ENCODE measurements at regions not wholly inside any gene's neighbourhood (a gene's known extent, or its start where the extent isn't known, plus 50 kb on each side); places are given as distances from the start of the nearest gene placed in this dataset.

DNA sequence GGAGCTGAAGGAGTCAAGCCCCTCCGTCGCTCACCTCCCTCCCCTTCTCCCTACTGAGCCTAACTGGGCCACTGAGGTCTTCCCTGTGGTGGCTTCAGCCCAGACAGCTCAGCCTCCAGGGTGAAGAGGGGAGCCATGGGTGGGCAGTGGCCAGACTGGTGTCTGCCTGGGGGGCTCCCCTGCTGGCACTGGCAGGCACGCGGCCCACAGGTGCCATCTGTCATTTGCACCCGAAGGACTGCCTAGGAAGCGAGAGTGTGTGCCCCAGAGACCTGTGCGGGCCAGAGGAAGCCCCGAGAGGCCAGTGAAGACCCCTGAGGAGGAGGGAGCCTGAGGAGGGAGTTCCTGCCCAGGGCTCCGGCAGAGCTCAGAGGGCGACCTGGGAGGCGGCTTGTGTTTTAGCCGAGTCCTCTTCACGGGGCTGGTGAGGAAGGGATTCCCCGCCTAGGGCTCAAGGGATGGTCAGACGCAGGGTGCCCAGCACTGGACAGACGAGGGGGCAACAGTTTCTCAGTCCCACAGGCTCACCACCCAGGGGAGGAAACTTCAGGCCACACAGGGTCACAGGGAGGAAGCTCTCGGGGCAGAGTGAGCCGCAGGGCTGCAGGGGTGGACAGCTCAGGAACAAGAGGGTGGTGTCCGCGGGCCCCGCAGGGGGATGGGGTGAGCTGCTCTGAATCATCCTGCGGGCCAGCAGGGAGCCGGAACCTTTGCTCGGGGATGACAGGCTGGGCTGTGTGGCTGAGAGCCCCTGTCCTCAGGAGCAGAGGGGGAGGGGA is 76.2 kb upstream of the PPP2R2D start:
- H3K9ac ChIP-seq (ENCODE audit: low read length), result no peak overlapping the region
- TF ChIP-seq EZH2phosphoT487 (IDR thresholded peaks at IDR 0.05; ENCODE audit: low read length) (no peak), EZH2 (optimal IDR thresholded peaks at IDR 0.05; ENCODE audit: low read depth, low read length) (no peak)
- TF ChIP-seq, protein P1, sequence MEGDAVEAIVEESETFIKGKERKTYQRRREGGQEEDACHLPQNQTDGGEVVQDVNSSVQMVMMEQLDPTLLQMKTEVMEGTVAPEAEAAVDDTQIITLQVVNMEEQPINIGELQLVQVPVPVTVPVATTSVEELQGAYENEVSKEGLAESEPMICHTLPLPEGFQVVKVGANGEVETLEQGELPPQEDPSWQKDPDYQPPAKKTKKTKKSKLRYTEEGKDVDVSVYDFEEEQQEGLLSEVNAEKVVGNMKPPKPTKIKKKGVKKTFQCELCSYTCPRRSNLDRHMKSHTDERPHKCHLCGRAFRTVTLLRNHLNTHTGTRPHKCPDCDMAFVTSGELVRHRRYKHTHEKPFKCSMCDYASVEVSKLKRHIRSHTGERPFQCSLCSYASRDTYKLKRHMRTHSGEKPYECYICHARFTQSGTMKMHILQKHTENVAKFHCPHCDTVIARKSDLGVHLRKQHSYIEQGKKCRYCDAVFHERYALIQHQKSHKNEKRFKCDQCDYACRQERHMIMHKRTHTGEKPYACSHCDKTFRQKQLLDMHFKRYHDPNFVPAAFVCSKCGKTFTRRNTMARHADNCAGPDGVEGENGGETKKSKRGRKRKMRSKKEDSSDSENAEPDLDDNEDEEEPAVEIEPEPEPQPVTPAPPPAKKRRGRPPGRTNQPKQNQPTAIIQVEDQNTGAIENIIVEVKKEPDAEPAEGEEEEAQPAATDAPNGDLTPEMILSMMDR (IDR thresholded peaks at IDR 0.05; ENCODE audit: low read length), result no peak

DNA sequence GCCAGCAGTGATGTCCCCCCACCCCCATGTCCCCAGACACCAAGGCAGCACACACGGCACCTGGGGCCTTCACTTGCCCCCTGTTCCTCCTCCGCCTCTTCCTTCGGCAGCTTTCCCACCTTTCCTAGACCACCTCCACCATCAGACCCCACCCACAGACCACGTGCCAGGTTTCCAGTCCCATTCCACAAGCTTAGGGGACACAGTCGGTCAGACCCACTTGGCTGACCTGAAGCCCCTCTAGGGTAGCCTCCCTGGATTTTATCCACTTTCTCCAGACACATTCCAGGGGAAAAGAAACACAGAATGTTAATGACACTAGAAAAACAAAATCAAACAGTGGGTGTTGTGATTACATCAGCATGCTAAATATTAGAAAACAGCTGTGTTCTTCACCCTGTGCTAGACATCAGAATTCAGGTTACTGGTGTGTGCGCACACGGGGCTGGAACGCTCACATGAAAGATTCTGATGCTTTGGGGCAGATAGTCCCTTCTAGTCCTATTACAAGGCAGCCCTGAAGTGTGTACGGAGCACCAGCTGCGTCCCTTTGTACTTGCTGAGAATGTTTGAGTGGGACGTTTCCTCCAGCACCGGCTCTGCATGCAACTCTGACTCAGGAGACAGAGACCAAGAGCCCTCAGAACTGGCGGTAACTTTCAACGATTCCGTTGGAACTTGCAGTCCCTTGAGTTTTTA is 75.5 kb upstream of the PPP2R2D start:
- no peaks in the 10 kb centered on the region for H3K4me1 ChIP-seq (ENCODE audit: low read length)
- TF ChIP-seq EZH2 (optimal IDR thresholded peaks at IDR 0.05; ENCODE audit: low read depth, low read length) (no peak), EZH2phosphoT487 (IDR thresholded peaks at IDR 0.05; ENCODE audit: low read length) (no peak)
- TF ChIP-seq, protein P1 (IDR thresholded peaks at IDR 0.05; ENCODE audit: low read length), result no peak
- no peaks in the 10 kb centered on the region for H3K36me3 ChIP-seq (replicated peaks; ENCODE audit: insufficient read depth, low read length)
- no peaks in the 10 kb centered on the region for H3K9me2 ChIP-seq (replicated peaks; ENCODE audit: insufficient read depth, low read length)
- H3K27ac ChIP-seq (ENCODE audit: low read length), result no peak overlapping the region
- DNase-seq, result no peak
- no peaks in the 10 kb centered on the region for H3K79me2 ChIP-seq (ENCODE audit: low read length)
- H3K27me3 ChIP-seq (replicated peaks; ENCODE audit: insufficient read depth, low read length), result no peaks in the 10 kb centered on the region; the same call in 1 of the 2 replicates
- H3K4me3 ChIP-seq (ENCODE audit: low read length), result no peak overlapping the region
- no peaks in the 10 kb centered on the region for H4K20me1 ChIP-seq (ENCODE audit: insufficient read depth, low read length)
- no peak overlapping the region for H2AFZ ChIP-seq (ENCODE audit: low read length)
- no peaks in the 10 kb centered on the region for H3K9me3 ChIP-seq (replicated peaks; ENCODE audit: insufficient read depth, low read length)
- H3K9ac ChIP-seq (ENCODE audit: low read length), result no peak overlapping the region
- H3K4me2 ChIP-seq (ENCODE audit: low read depth, low read length), result no peak overlapping the region
- H3F3A ChIP-seq (ENCODE audit: insufficient read depth, low read length), result no peaks in the 10 kb centered on the region

More for the DNA sequence above, 76.2 kb upstream of the PPP2R2D start:
- Histone ChIP-seq H4K20me1 (ENCODE audit: insufficient read depth, low read length) (no peaks in the 10 kb centered on the region), H3F3A (ENCODE audit: insufficient read depth, low read length) (no peaks in the 10 kb centered on the region), H2AFZ (ENCODE audit: low read length) (no peak overlapping the region), H3K9me2 (replicated peaks; ENCODE audit: insufficient read depth, low read length) (no peaks in the 10 kb centered on the region), H3K4me2 (ENCODE audit: low read depth, low read length) (no peak overlapping the region), H3K4me3 (ENCODE audit: low read length) (no peak overlapping the region), H3K79me2 (ENCODE audit: low read length) (no peaks in the 10 kb centered on the region), H3K4me1 (ENCODE audit: low read length) (no peaks in the 10 kb centered on the region), H3K27me3 (replicated peaks; ENCODE audit: insufficient read depth, low read length) (no peaks in the 10 kb centered on the region; the same call in 1 of the 2 replicates), H3K27ac (ENCODE audit: low read length) (no peak overlapping the region), H3K9me3 (replicated peaks; ENCODE audit: insufficient read depth, low read length) (no peaks in the 10 kb centered on the region), H3K36me3 (replicated peaks; ENCODE audit: insufficient read depth, low read length) (no peaks in the 10 kb centered on the region)
- DNase-seq, result no peak

GRCh38 chr10:131825960-131826650 is 74.7 kb upstream of the PPP2R2D start:
- H3K9me2 ChIP-seq (replicated peaks; ENCODE audit: insufficient read depth, low read length), result no peaks in the 10 kb centered on the region
- no peak overlapping the region for H3K4me3 ChIP-seq (ENCODE audit: low read length)
- no peak for DNase-seq
- no peaks in the 10 kb centered on the region; the same call in 1 of the 2 replicates for H3K27me3 ChIP-seq (replicated peaks; ENCODE audit: insufficient read depth, low read length)
- H2AFZ ChIP-seq (ENCODE audit: low read length), result no peak overlapping the region
- no peaks in the 10 kb centered on the region for H3K79me2 ChIP-seq (ENCODE audit: low read length)
- H4K20me1 ChIP-seq (ENCODE audit: insufficient read depth, low read length), result no peaks in the 10 kb centered on the region
- no peak overlapping the region for H3K27ac ChIP-seq (ENCODE audit: low read length)
- H3K9ac ChIP-seq (ENCODE audit: low read length), result no peak overlapping the region
- H3K4me1 ChIP-seq (ENCODE audit: low read length), result no peaks in the 10 kb centered on the region
- no peak overlapping the region for H3K4me2 ChIP-seq (ENCODE audit: low read depth, low read length)
- TF ChIP-seq, protein P1 (IDR thresholded peaks at IDR 0.05; ENCODE audit: low read length), result no peak
- no peak for TF ChIP-seq EZH2 (optimal IDR thresholded peaks at IDR 0.05; ENCODE audit: low read depth, low read length)
- TF ChIP-seq EZH2phosphoT487 (IDR thresholded peaks at IDR 0.05; ENCODE audit: low read length), result no peak
- no peaks in the 10 kb centered on the region for H3K9me3 ChIP-seq (replicated peaks; ENCODE audit: insufficient read depth, low read length)
- H3K36me3 ChIP-seq (replicated peaks; ENCODE audit: insufficient read depth, low read length), result no peaks in the 10 kb centered on the region
- no peaks in the 10 kb centered on the region for H3F3A ChIP-seq (ENCODE audit: insufficient read depth, low read length)

All from MM.1S (cell line).